ENCODE measurements at regions not wholly inside any gene's neighbourhood (a gene's known extent, or its start where the extent isn't known, plus 50 kb on each side); places are given as distances from the start of the nearest gene placed in this dataset.

DNA sequence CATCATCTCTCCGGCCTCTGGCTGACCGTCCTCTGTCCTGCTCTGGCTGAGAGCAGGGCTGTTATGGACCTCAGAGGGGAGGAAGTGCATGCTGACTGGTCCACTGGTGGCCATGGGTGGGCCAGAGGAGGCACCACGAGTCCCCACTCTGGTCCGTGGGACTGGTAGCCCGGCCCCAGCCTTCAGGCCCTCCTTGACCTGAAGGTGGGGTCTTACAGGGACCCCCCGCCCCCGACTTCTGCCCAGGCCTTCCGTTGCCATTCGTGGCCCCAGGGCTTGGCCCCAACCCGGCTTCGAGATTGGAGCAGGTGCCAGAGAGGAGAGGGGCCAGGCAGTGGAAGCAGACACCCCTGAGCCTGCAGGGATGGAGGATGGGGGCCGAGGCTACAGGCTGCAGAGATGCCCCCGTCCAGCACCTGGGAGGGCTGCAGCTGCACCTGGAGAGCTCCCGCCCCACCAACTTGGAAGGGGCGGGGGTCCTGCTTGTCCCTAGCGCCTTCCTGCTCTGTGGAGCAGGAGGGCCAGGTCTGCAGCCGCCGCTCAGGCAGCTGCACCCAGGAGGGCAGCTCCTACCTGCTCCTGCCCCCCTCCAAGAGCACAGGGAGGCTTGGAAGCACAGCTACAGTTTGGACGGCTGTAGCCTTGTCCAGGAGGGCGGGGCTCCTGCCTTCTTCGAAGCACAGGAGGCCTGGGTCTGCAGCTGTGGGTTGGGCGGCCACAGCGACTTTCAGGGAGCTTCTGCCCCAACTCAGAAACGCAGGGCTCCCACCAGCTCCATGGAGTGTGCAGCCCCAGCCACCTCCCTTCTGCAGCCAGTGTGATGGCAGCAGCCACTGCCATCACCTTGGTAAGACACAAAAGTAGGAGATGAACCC lies 142.5 kb downstream of the KLF13 start:
- H3K4me2 ChIP-seq (ENCODE audit: low read length): no peak overlapping the region
- no peak overlapping the region for H3K4me3 ChIP-seq (ENCODE audit: low read length)
- peaks cover 46% of the 10 kb centered on the region for H3K27me3 ChIP-seq (ENCODE audit: control insufficient read depth, insufficient read depth, low read length)
- H3K9me3 ChIP-seq (replicated peaks; ENCODE audit: low read length): no peaks in the 10 kb centered on the region
- no peaks in the 10 kb centered on the region for H3K36me3 ChIP-seq (ENCODE audit: insufficient read depth, low read length)
- peaks cover 21% of the 10 kb centered on the region for H3K4me1 ChIP-seq (ENCODE audit: control insufficient read depth, insufficient read depth, low read length)
- H3K9ac ChIP-seq (ENCODE audit: low read depth, low read length): no peak overlapping the region

DNA sequence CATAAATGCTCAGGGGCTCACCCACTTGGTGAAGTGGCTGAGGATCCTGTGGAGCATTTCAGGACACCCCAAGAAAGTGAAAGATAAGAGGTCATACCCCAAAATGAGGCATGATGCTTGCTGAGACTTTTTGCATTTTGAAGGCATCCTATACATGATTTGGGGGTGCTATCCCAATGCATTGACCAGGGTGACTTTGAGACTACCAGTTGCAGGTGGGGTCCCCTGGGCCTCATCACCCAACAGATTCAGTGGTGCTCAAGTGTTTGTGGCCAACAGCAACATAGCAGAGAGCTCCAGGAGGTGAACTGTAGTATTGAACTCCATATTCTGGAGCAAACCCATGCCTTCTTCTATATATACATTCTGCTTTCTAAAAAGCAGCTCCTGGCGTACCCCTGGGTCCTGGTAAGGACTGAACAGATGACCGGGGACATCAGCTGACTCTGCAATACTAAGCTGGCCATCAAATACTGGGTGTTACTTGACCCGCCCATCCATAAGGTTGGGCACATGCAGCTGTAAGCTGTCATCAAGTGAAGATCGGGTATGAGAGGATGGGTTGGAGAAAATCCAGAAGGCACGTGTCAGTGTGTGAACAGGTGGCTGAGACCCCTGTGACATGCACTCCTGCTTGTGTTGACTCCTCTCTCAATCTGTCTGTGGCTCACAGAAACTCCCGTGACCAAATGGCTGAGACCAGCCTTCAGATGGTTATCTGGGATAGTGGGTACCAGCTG lies 143.3 kb downstream of the KLF13 start:
- H3K36me3 ChIP-seq (ENCODE audit: insufficient read depth, low read length): no peaks in the 10 kb centered on the region
- no peak overlapping the region for H3K4me2 ChIP-seq (ENCODE audit: low read length)
- peaks cover 21% of the 10 kb centered on the region for H3K4me1 ChIP-seq (ENCODE audit: control insufficient read depth, insufficient read depth, low read length)
- no peak overlapping the region for H3K4me3 ChIP-seq (ENCODE audit: low read length)
- peaks cover 38% of the 10 kb centered on the region for H3K27me3 ChIP-seq (ENCODE audit: control insufficient read depth, insufficient read depth, low read length)
- no peak overlapping the region for H3K9ac ChIP-seq (ENCODE audit: low read depth, low read length)
- H3K9me3 ChIP-seq (replicated peaks; ENCODE audit: low read length): no peaks in the 10 kb centered on the region

DNA sequence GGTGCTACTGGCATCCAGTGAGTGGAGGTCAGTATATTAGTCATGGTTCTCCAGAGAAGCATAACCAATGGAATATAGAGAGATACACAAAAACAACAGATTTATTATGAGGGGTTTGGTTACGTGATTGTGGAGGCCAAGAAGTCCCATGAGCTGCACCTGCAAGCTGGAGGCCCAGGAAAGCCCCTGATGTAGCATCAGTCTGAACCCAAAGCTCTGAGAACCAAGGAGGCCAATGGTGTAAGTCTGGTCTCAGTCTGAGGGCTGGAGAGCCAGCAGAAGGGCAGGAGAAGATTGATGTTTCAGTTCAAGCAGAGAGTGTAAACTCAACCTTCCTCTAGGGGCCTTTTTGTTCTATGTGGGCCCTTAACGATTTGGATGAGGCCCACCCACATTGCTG lies 144.1 kb downstream of the KLF13 start:
- Histone ChIP-seq H3K27me3 (ENCODE audit: control insufficient read depth, insufficient read depth, low read length) (peaks cover 32% of the 10 kb centered on the region), H3K4me3 (ENCODE audit: low read length) (no peak overlapping the region), H3K4me2 (ENCODE audit: low read length) (no peak overlapping the region), H3K4me1 (ENCODE audit: control insufficient read depth, insufficient read depth, low read length) (peaks cover 21% of the 10 kb centered on the region), H3K9me3 (replicated peaks; ENCODE audit: low read length) (no peaks in the 10 kb centered on the region), H3K36me3 (ENCODE audit: insufficient read depth, low read length) (no peaks in the 10 kb centered on the region), H3K9ac (ENCODE audit: low read depth, low read length) (no peak overlapping the region)

DNA sequence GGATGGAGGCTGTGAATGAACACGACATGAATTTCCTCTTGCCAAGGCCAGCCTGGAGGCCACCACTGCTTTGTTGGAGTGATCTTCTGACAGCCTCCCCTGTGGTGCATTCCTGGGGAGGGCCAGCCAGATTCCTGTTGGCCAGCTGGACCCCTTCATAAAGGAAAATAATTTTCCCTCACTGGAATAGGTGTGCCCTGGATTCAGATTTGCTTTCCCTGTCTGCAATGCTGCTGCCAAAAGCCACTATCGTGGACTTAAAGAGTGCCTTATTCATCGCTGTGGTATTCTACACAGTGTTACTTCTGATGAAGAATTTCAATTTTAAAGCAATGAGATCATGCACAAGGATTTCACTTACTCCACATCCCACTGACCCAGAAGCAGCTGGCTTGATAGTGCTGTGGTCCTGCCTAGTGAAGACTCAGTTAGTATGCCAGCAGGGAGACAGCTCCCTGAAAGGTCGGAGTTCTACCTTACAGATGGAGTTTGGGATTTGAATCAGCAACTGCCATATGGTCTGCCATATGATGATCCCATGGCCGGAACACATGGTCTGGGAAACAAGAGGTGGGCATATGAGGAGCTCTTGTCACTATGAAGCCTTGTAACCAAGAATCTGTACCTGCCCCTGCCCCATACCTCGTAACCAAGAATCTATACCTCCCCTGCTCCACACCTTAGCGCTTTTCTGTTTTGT lies 145.2 kb downstream of the KLF13 start:
- Histone ChIP-seq H3K4me3 (ENCODE audit: low read length) (no peak overlapping the region), H3K9ac (ENCODE audit: low read depth, low read length) (no peak overlapping the region), H3K4me2 (ENCODE audit: low read length) (peak overlapping the region; percentile 24), H3K9me3 (replicated peaks; ENCODE audit: low read length) (no peaks in the 10 kb centered on the region), H3K27me3 (ENCODE audit: control insufficient read depth, insufficient read depth, low read length) (peaks cover 39% of the 10 kb centered on the region), H3K4me1 (ENCODE audit: control insufficient read depth, insufficient read depth, low read length) (peaks cover 21% of the 10 kb centered on the region), H3K36me3 (ENCODE audit: insufficient read depth, low read length) (no peaks in the 10 kb centered on the region)

DNA sequence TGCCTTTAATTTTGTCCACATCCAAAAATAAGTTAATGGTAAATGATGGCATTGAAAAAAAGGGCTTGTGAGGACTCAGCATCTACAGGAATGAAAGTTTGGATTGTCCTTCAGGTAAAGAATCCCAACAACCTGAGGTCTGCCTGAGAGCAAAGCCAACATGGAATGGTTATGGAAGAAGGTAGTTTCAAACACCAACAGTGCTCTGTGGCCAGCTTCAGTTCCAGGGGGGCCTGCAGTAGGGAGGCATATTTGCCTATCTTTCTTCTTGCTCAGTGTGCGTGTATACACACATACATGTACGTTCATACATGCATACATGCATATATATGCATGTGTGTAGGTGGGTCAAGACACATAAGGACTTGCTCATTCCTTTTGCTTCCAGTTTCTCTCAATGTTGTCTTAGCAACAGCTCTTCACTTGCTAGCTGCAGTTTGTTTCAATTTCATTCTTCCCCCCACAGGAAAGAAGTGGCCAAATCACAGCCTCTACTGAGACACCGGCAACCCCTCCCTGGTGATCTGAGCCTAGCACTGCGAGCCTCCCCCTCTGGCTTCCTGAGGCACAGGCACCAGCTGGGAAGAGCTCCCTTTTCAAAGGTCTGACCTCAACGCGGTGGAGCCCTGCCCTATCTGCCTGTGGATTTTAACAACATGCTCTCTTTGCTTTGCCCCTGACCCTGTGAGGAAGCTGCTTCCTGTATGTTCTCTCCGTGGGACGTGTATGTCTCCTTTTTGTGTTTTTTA lies 146.2 kb downstream of the KLF13 start:
- H3K36me3 ChIP-seq (ENCODE audit: insufficient read depth, low read length): no peaks in the 10 kb centered on the region
- no peaks in the 10 kb centered on the region for H3K9me3 ChIP-seq (replicated peaks; ENCODE audit: low read length)
- peak overlapping the region; percentile 11 for H3K9ac ChIP-seq (ENCODE audit: low read depth, low read length)
- no peak overlapping the region for H3K4me2 ChIP-seq (ENCODE audit: low read length)
- H3K27me3 ChIP-seq (ENCODE audit: control insufficient read depth, insufficient read depth, low read length): peaks cover 32% of the 10 kb centered on the region
- H3K4me3 ChIP-seq (ENCODE audit: low read length): no peak overlapping the region
- peaks cover 21% of the 10 kb centered on the region for H3K4me1 ChIP-seq (ENCODE audit: control insufficient read depth, insufficient read depth, low read length)

DNA sequence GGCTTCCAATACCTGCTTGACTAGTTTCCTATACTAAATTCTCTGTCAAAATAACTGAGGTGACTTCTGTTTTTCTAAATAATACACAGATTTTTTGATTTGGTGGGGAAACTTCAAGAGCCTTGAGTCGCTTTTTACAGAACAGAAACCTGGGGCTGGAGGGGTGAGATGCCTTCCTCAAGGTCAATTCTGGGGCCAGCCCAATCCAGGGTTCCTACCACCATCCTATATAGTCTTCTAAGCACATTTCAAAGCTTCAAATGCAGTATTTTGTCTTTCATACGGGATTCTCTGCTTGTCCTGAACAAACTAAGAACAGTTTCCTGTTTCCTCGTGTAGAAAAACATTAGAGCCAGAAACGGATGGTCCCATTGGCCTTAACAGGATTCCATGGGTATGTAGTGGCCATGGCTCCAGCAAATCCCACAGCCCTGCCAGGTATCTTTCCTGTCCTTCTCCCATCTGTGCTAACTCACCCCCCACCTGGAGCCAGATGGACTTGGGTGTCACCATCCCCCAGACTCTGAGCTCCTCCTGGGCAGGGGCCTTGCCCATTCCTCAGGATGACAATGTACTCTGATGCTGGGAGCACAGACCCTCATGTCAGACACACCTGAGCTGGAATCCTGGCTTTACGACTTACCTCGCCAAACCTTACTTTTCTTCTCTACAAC lies 146.9 kb downstream of the KLF13 start:
- Histone ChIP-seq H3K27me3 (ENCODE audit: control insufficient read depth, insufficient read depth, low read length) (peaks cover 29% of the 10 kb centered on the region), H3K4me1 (ENCODE audit: control insufficient read depth, insufficient read depth, low read length) (peaks cover 21% of the 10 kb centered on the region), H3K4me2 (ENCODE audit: low read length) (no peak overlapping the region), H3K9me3 (replicated peaks; ENCODE audit: low read length) (no peaks in the 10 kb centered on the region), H3K9ac (ENCODE audit: low read depth, low read length) (peak overlapping the region; percentile 11), H3K36me3 (ENCODE audit: insufficient read depth, low read length) (no peaks in the 10 kb centered on the region), H3K4me3 (ENCODE audit: low read length) (no peak overlapping the region)

DNA sequence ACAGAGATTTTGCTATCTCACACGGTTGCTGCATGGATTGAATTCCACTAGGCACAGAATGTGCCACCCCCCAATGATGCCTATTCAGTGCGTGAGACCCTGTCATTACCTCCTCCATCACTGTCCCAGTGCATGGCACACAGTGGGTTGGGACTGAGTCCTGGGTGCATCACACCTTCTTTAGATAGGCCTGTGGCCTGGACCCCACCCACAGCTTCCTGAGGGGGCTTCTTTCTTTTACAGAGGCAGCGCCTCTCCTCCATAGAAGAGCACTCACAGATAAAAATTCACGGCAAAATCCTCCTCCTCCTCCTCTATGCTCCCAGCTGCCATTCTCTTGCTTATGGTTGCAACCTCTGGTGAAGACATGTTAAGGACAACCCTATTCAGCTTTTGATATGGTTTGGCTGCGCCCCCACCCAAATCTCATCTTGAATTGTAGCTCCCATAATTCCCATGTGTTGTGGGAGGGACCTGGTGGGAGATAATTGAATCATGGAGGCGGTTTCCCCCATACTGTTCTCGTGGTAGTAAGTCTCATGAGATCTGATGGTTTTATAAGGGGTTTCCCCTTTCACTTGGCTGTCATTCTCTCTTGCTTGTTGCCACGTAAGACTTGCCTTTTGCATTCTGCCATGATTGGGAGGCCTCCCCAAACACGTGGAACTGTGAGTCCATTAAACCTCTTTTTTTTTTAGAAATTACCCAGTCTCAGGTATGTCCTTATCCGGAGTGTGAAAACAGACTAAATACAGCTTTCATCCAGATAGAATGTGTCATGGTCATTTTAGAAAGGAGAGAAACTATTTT lies 147.6 kb downstream of the KLF13 start:
- peaks cover 21% of the 10 kb centered on the region for H3K4me1 ChIP-seq (ENCODE audit: control insufficient read depth, insufficient read depth, low read length)
- H3K9me3 ChIP-seq (replicated peaks; ENCODE audit: low read length): no peaks in the 10 kb centered on the region
- H3K4me3 ChIP-seq (ENCODE audit: low read length): no peak overlapping the region
- H3K4me2 ChIP-seq (ENCODE audit: low read length): no peak overlapping the region
- H3K36me3 ChIP-seq (ENCODE audit: insufficient read depth, low read length): no peaks in the 10 kb centered on the region
- H3K27me3 ChIP-seq (ENCODE audit: control insufficient read depth, insufficient read depth, low read length): peaks cover 28% of the 10 kb centered on the region
- no peak overlapping the region for H3K9ac ChIP-seq (ENCODE audit: low read depth, low read length)

DNA sequence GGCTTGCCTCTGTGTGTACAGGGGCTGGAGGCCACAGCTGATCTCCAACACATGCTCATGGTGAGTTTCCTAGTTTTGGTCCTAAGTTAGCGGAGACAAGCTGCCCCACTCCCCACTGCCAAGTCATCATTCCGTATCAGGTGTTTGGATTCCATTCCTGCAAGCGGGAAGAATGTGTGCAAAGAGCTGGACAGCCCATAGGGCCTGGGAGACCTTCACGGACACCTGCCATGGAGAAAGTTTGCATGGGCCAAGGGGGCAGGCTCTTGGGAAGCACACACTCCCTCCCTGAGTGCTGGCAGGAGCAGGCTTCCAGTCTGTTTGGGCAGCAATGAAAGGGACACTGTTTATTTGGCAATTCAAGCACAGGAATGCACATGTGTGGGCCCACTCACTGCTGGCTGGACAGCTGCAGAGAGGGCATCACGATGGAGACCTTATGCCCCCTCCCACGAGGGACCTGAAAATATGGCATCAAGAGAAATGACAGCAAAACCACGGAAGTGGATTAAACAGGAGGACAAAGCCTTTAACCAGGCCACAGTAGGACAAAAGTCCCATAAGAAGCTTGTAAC lies 149.7 kb downstream of the KLF13 start:
- Histone ChIP-seq H3K9ac (ENCODE audit: low read depth, low read length) (no peak overlapping the region), H3K4me1 (ENCODE audit: control insufficient read depth, insufficient read depth, low read length) (peaks cover 19% of the 10 kb centered on the region), H3K9me3 (replicated peaks; ENCODE audit: low read length) (no peaks in the 10 kb centered on the region), H3K4me3 (ENCODE audit: low read length) (no peak overlapping the region), H3K27me3 (ENCODE audit: control insufficient read depth, insufficient read depth, low read length) (peaks cover 35% of the 10 kb centered on the region), H3K4me2 (ENCODE audit: low read length) (no peak overlapping the region), H3K36me3 (ENCODE audit: insufficient read depth, low read length) (no peaks in the 10 kb centered on the region)

DNA sequence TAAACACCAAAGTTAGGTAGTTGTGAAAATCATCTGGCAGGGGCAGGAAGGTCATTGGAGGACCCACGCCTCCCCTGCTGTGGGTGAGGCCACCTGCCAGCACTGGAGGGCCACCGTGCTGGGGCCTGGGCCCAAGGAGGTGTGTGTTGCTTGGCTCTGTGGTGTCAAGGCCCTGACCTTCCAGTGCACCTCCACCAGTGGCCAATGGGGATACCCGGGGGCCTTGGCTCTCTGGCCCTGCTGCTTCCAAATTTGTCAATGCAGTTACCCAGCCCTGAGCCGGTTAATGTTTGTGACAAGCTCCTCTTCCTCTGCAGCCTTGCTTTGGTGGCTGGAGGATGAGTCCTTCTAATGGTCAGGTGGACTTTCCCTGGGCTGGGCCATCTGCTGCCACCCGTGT lies 150.2 kb downstream of the KLF13 start:
- no peak overlapping the region for H3K4me3 ChIP-seq (ENCODE audit: low read length)
- H3K4me1 ChIP-seq (ENCODE audit: control insufficient read depth, insufficient read depth, low read length): peaks cover 14% of the 10 kb centered on the region
- no peak overlapping the region for H3K4me2 ChIP-seq (ENCODE audit: low read length)
- H3K27me3 ChIP-seq (ENCODE audit: control insufficient read depth, insufficient read depth, low read length): peaks cover 40% of the 10 kb centered on the region
- H3K9me3 ChIP-seq (replicated peaks; ENCODE audit: low read length): no peaks in the 10 kb centered on the region
- H3K36me3 ChIP-seq (ENCODE audit: insufficient read depth, low read length): no peaks in the 10 kb centered on the region
- no peak overlapping the region for H3K9ac ChIP-seq (ENCODE audit: low read depth, low read length)

DNA sequence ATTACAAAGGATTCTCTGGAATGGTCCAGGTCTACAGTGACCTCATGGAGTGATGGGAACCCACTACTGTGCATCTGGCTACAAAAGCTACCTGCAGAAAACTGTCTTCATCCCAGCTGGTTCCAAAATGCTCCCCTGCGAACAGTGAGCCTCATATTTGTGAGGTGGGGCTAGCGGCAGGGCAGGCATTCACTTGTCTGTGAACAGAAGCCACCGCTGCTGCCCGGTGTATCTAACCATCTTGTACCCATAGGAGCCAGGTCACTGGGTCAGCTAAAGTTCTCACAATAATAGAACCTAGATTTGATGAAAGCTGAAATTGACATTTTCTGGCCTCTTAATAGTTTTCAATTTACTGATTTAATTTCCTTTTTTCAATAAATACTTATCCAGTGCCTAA lies 150.7 kb downstream of the KLF13 start:
- Histone ChIP-seq H3K36me3 (ENCODE audit: insufficient read depth, low read length) (no peaks in the 10 kb centered on the region), H3K4me2 (ENCODE audit: low read length) (no peak overlapping the region), H3K27me3 (ENCODE audit: control insufficient read depth, insufficient read depth, low read length) (peaks cover 45% of the 10 kb centered on the region), H3K9me3 (replicated peaks; ENCODE audit: low read length) (no peaks in the 10 kb centered on the region), H3K4me1 (ENCODE audit: control insufficient read depth, insufficient read depth, low read length) (peaks cover 9% of the 10 kb centered on the region), H3K9ac (ENCODE audit: low read depth, low read length) (no peak overlapping the region), H3K4me3 (ENCODE audit: low read length) (no peak overlapping the region)

Data from skeletal muscle satellite cell (primary cell).